ENCODE measurements at regions not wholly inside any gene's neighbourhood (a gene's known extent, or its start where the extent isn't known, plus 50 kb on each side); places are given as distances from the start of the nearest gene placed in this dataset.

GRCh38 chr2:215833531-215834162 is 179.7 kb downstream of the MREG start:
- Histone ChIP-seq H3K4me1 (ENCODE audit: control insufficient read depth, low read length) (peaks cover 5% of the 10 kb centered on the region), H3K4me2 (ENCODE audit: low read length) (no peak overlapping the region), H3K79me2 (ENCODE audit: control insufficient read depth, low read length) (no peaks in the 10 kb centered on the region), H3F3A (ENCODE audit: control insufficient read depth, insufficient read depth) (no peaks in the 10 kb centered on the region), H3K36me3 (ENCODE audit: control insufficient read depth, low read length) (no peaks in the 10 kb centered on the region), H4K20me1 (ENCODE audit: control insufficient read depth, insufficient read depth, low read depth, low read length) (no peaks in the 10 kb centered on the region), H3K9me3 (ENCODE audit: control insufficient read depth, insufficient read depth, low read length) (no peaks in the 10 kb centered on the region), H3K9me2 (replicated peaks; ENCODE audit: control insufficient read depth, low read length) (no peaks in the 10 kb centered on the region), H3K27ac (ENCODE audit: low read depth, low read length) (no peak overlapping the region), H3K4me3 (ENCODE audit: low read length) (no peak overlapping the region), H3K27me3 (ENCODE audit: control insufficient read depth, low read length) (peaks cover 12% of the 10 kb centered on the region)
- no peak for TF ChIP-seq EZH2phosphoT487 (IDR thresholded peaks at IDR 0.05; ENCODE audit: borderline replicate concordance, low read length)
- TF ChIP-seq CTCF (IDR thresholded peaks at IDR 0.05; ENCODE audit: low read depth, low read length, poor library complexity, severe bottlenecking): no peak

DNA sequence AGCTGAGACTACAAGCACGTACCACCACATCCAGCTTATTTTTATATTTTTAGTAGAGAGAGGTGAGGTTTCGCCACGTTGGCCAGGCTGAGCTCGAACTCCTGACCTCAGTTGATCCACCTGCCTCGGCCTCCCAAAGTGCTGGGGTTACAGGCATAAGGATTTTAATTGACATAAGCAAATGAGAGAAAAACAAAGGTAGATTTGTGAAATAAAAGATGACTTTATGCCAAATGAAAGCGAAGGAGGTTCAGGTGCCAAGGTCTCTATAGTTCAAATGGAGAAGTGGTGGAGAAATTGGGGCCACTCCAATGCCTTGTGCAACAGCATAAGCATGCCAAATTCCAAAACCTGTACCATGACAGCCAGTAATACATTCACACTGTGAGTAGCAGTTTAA is 180.6 kb downstream of the MREG start:
- peaks cover 12% of the 10 kb centered on the region for H3K27me3 ChIP-seq (ENCODE audit: control insufficient read depth, low read length)
- no peak overlapping the region for H3K4me3 ChIP-seq (ENCODE audit: low read length)
- no peaks in the 10 kb centered on the region for H3K9me3 ChIP-seq (ENCODE audit: control insufficient read depth, insufficient read depth, low read length)
- no peaks in the 10 kb centered on the region for H3K36me3 ChIP-seq (ENCODE audit: control insufficient read depth, low read length)
- H3K9me2 ChIP-seq (replicated peaks; ENCODE audit: control insufficient read depth, low read length): no peaks in the 10 kb centered on the region
- no peak for TF ChIP-seq EZH2phosphoT487 (IDR thresholded peaks at IDR 0.05; ENCODE audit: borderline replicate concordance, low read length)
- TF ChIP-seq CTCF (IDR thresholded peaks at IDR 0.05; ENCODE audit: low read depth, low read length, poor library complexity, severe bottlenecking): no peak
- no peaks in the 10 kb centered on the region for H3K79me2 ChIP-seq (ENCODE audit: control insufficient read depth, low read length)
- no peaks in the 10 kb centered on the region for H3F3A ChIP-seq (ENCODE audit: control insufficient read depth, insufficient read depth)
- H3K4me2 ChIP-seq (ENCODE audit: low read length): no peak overlapping the region
- H3K27ac ChIP-seq (ENCODE audit: low read depth, low read length): no peak overlapping the region
- H4K20me1 ChIP-seq (ENCODE audit: control insufficient read depth, insufficient read depth, low read depth, low read length): no peaks in the 10 kb centered on the region
- H3K4me1 ChIP-seq (ENCODE audit: control insufficient read depth, low read length): no peaks in the 10 kb centered on the region

DNA sequence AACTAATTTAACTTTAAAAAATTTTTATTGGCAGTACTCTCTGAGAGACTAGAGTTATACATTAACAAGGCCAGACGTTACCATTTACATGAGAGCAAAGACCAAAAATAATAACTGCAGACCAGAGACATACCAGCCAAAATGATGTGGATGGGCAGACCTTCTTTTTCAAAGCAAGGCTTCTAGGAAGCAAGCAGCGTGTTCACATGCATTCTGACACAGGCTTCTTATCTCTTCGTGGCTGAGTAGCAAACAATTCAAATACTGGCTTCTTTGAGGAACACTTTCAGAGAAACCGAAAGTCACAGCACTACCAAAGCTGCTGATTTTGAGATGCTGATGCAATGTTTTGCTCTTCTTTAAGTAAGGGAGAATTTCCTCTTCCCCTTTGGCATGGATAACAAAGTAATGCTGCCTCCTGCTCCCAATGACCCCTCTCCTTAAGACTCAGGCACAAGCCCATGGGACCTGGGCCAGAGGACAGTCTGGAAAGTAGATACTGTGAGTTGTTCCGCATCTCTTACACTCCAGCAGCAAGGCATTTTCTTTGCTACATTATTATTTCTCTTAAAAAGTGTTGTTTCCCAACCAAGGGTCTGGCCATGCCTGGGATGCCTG is 181.9 kb downstream of the MREG start:
- TF ChIP-seq CTCF (IDR thresholded peaks at IDR 0.05; ENCODE audit: low read depth, low read length, poor library complexity, severe bottlenecking) (no peak), EZH2phosphoT487 (IDR thresholded peaks at IDR 0.05; ENCODE audit: borderline replicate concordance, low read length) (no peak)
- Histone ChIP-seq H3K9me3 (ENCODE audit: control insufficient read depth, insufficient read depth, low read length) (no peaks in the 10 kb centered on the region), H3K27ac (ENCODE audit: low read depth, low read length) (no peak overlapping the region), H4K20me1 (ENCODE audit: control insufficient read depth, insufficient read depth, low read depth, low read length) (no peaks in the 10 kb centered on the region), H3K27me3 (ENCODE audit: control insufficient read depth, low read length) (peaks cover 12% of the 10 kb centered on the region), H3K4me1 (ENCODE audit: control insufficient read depth, low read length) (no peaks in the 10 kb centered on the region), H3K36me3 (ENCODE audit: control insufficient read depth, low read length) (no peaks in the 10 kb centered on the region), H3K4me3 (ENCODE audit: low read length) (no peak overlapping the region), H3K4me2 (ENCODE audit: low read length) (no peak overlapping the region), H3K79me2 (ENCODE audit: control insufficient read depth, low read length) (no peaks in the 10 kb centered on the region), H3K9me2 (replicated peaks; ENCODE audit: control insufficient read depth, low read length) (no peaks in the 10 kb centered on the region), H3F3A (ENCODE audit: control insufficient read depth, insufficient read depth) (no peaks in the 10 kb centered on the region)

All from DOHH2 (cell line).